Heart left ventricle (tissue), 16 donors: ENCODE measurements at regions not wholly inside any gene's neighbourhood (a gene's known extent, or its start where the extent isn't known, plus 50 kb on each side); places are given as distances from the start of the nearest gene placed in this dataset.

ENCODE experiments used
- ATAC-seq, 4 donors: fragments of 200-7000 bp; cut with Tn5 transposase; one replicate each; pipeline ENCODE4 v1.9.1; 2020 to 2022; ENCODE audit warnings: moderate library complexity in 4 of 4, mild to moderate bottlenecking in 3 of 4, moderate number of reproducible peaks in 1 of 4
- DNase-seq, 5 donors: peaks; one replicate each; pipeline ENCODE4 v3.0.0-alpha.2; 2020
- H3K27ac ChIP-seq, 12 donors: fragments of 200-600 bp; sonication (generic) in 4 of 12; one replicate each; pipeline versions ENCODE4 v1.5.0 to v1.8.0; 2016 to 2022; ENCODE audit warnings: mild to moderate bottlenecking in 2 of 12
- H3K27me3 ChIP-seq, 9 donors: fragments of 200-600 bp; sonication (generic) in 2 of 9; one replicate each; pipeline versions ENCODE4 v1.5.1 to v1.8.0; 2016 to 2022; ENCODE audit warnings: mild to moderate bottlenecking in 3 of 9
- H3K36me3 ChIP-seq, 9 donors: fragments of 200-600 bp; sonication (generic) in 2 of 9; one replicate each; pipeline versions ENCODE4 v1.5.0 to v1.8.0; 2018 to 2022; ENCODE audit warnings: mild to moderate bottlenecking in 2 of 9
- H3K4me1 ChIP-seq, 12 donors: fragments of 200-600 bp; sonication (generic) in 4 of 12; one replicate each; pipeline versions ENCODE4 v1.5.0 to v1.8.0; 2016 to 2022; ENCODE audit warnings: mild to moderate bottlenecking in 3 of 12
- H3K4me3 ChIP-seq, 12 donors: fragments of 200-600 bp; sonication (generic) in 4 of 12; one replicate each; pipeline versions ENCODE4 v1.5.0 to v1.8.0; 2017 to 2022; ENCODE audit warnings: mild to moderate bottlenecking in 9 of 12, moderate library complexity in 4 of 12
- H3K9me3 ChIP-seq, 12 donors: fragments of 200-600 bp; sonication (generic) in 4 of 12; one replicate each; pipeline versions ENCODE4 v1.5.0 to v1.8.0; 2016 to 2022; ENCODE audit warnings: mild to moderate bottlenecking in 1 of 12
- POLR2A ChIP-seq, 2 donors: fragments of 450-650 bp; IDR thresholded peaks; one replicate each; pipeline ENCODE4 v1.6.1; 2017; ENCODE audit warnings: antibody characterized with exemption in 2 of 2, mild to moderate bottlenecking in 2 of 2, moderate library complexity in 2 of 2
- WGBS, 4 donors: extraction: QIAGEN DNeasy Blood & Tissue Kit in 2 of 4; methylation state at CpG; one replicate each; pipeline versions ENCODE4 v1.1.5 to v1.1.7; 2013 to 2018; 5-methylcytosine and 5-hydroxymethylcytosine counted together
- intact Hi-C, 10 donors: fragments of 100-400 bp; cut with DNase I; formaldehyde crosslinking; loops; one replicate each; pipeline versions ENCODE4 v1.11.1 to v1.14.2; 2022
- TF ChIP-seq, protein P1 (sequence below), 12 donors: fragments of 200-600 bp; sonication (generic) in 4 of 12; IDR thresholded peaks; one replicate each; pipeline versions ENCODE4 v1.5.0 to v1.8.0; 2018 to 2022; ENCODE audit warnings: antibody characterized with exemption in 12 of 12, mild to moderate bottlenecking in 5 of 12
- donor health status: ischemic (EF 13 %, LVEDD 7.1; RV severe dilation, severe dysfunction).
- donor health status: healthy with polysubstance abuse.
- donor health status: DM: no; HTN: yes; CAD: no.
- donor health status: DM: no; HTN: no; CAD: no.
- donor health status: ischemic (EF 25% LVEDD 6.9; RV normal size, moderate dysfunction).
- donor health status: ischemic (EF 25% LVEDD 5.7; RV mildly dilated, moderate dysfunction).
- donor health status: healthy.
- donor health status: DM: yes; HTN: yes; CAD: no.
- donor health status: ischemic (EF 35%, LVEDD 5.7; RV mildly dilated, moderate dysfunction).
- donor health status: nonischemic (EF 11% LVEDD 7.7; RV severe dilation, severe dysfunction).
- donor health status: DM: yes; HTN: yes; CAD: no.
- donor health status: PGD.
- donor health status: ischemic (EF 29% LVEDD 5.4; RV normal size, mild dysfunction).
- donor health status: nonischemic (EF 23%, LVEDD 6.1; RV moderate dilation, normal function).

DNA sequence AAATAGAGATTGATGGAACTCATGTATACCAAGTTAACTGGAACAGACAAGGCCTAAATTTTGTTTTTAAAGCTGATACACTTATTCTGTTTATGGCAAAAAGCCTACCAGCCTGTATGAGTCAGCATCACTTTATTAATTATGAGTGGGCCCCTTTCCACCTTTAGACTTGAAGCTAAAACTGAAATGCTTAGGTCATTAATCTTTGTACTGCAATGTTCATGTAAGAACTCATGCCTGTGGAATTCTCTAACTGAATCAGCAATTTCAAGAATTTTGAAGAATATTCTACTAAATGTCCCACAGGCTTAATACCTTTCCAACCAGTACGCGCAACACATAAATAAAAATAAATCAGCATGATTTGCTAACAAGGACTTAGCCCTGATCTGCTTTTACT, 140.2 kb upstream of the PHACTR1 start:
- no peak for ATAC-seq
- Histone ChIP-seq H3K27ac (no peak overlapping the region), H3K4me1 (peaks cover 0 to 14% (median 3%) of the 10 kb centered on the region in 12 donors), H3K9me3 (no peaks in the 10 kb centered on the region), H3K4me3 (no peak overlapping the region), H3K36me3 (no peaks in the 10 kb centered on the region), H3K27me3 (no peaks in the 10 kb centered on the region)
- TF ChIP-seq POLR2A (IDR thresholded peaks at IDR 0.05), result no peak
- TF ChIP-seq, protein P1, sequence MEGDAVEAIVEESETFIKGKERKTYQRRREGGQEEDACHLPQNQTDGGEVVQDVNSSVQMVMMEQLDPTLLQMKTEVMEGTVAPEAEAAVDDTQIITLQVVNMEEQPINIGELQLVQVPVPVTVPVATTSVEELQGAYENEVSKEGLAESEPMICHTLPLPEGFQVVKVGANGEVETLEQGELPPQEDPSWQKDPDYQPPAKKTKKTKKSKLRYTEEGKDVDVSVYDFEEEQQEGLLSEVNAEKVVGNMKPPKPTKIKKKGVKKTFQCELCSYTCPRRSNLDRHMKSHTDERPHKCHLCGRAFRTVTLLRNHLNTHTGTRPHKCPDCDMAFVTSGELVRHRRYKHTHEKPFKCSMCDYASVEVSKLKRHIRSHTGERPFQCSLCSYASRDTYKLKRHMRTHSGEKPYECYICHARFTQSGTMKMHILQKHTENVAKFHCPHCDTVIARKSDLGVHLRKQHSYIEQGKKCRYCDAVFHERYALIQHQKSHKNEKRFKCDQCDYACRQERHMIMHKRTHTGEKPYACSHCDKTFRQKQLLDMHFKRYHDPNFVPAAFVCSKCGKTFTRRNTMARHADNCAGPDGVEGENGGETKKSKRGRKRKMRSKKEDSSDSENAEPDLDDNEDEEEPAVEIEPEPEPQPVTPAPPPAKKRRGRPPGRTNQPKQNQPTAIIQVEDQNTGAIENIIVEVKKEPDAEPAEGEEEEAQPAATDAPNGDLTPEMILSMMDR (IDR thresholded peaks at IDR 0.05), result no peak
- intact Hi-C loops, result loop anchor here in 1 of 10 donors (10.0 kb wide), 1 partner anchor 62 kb away; no protein-coding TSS in a partner anchor
- no peak for DNase-seq
- WGBS, 4 donors, result 96 to 99% (median 98%) methylated on average over 2 of the region's 2 CpGs

DNA sequence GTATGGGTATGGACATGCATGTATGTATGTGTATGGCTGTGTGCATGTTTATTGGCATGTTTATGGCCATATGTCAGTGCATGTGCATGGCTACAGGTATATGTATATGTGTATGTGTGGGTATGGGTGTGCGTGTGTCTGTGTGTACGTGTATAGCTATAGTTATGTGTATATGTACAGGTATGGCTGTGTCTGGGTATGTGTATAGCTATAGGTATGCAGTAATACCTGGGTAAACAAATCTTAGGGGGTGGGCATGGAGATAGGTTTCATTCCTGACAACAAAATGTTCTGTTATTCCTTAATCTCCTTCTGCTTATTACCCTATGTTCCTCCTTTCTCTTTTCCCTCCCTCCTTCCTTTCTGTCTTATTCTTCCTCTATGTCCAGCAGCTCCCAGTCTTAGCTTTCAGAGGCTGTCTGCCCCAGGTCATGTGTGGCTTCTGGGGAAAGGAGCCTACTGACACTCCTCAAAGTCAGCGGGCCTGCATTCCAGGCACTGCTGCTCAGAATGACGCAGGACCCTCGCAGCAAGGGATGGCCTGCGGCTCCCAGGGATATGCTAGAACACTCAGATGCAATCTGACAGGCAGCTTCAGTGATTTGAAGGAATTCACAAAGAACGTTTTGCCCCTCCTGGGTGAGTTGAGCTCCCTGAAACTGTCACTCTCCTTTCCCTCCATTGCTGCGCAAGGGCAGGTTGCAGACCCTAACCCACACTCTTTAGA, 139.3 kb upstream of the PHACTR1 start:
- Histone ChIP-seq H3K27ac (no peak overlapping the region), H3K4me1 (peaks cover 0 to 14% (median 3%) of the 10 kb centered on the region in 12 donors), H3K9me3 (no peaks in the 10 kb centered on the region), H3K4me3 (no peak overlapping the region), H3K36me3 (no peaks in the 10 kb centered on the region), H3K27me3 (no peaks in the 10 kb centered on the region)
- no peak for DNase-seq
- 73 to 83% (median 76%) methylated on average over 8 of the region's 8 CpGs for WGBS, 4 donors
- intact Hi-C loops, result loop anchor here in 1 of 10 donors (10.0 kb wide), 1 partner anchor 62 kb away; no protein-coding TSS in a partner anchor
- ATAC-seq, result no peak
- no peak for TF ChIP-seq POLR2A (IDR thresholded peaks at IDR 0.05)
- TF ChIP-seq, protein P1 (IDR thresholded peaks at IDR 0.05), result no peak

DNA sequence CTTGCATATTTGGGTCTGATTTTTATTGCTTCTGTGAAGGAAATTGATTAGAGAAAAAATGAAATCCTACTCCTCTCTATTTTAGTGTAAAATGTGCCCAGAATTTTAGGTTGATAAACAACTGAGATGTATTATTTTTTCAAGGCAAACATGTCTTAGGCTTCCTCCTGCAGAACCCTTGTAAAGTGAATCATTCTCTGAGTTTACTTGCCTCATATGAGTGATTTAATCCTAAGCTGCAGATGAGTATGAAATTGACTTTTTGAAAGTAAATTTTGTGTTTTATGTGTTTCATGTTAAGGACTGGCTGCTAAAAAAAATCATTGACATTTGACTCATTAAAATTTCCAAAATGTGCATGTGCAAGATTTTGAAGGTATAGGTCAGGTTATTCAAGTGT, 138.5 kb upstream of the PHACTR1 start:
- Histone ChIP-seq H3K27me3 (no peaks in the 10 kb centered on the region), H3K27ac (no peak overlapping the region), H3K4me1 (peaks cover 0 to 9% (median 2%) of the 10 kb centered on the region in 12 donors), H3K9me3 (no peaks in the 10 kb centered on the region), H3K36me3 (no peaks in the 10 kb centered on the region), H3K4me3 (no peak overlapping the region)
- DNase-seq (no peak), ATAC-seq (no peak)
- TF ChIP-seq POLR2A (IDR thresholded peaks at IDR 0.05), result no peak
- TF ChIP-seq, protein P1 (IDR thresholded peaks at IDR 0.05), result no peak
- intact Hi-C loops, result loop anchor here in 1 of 10 donors (10.0 kb wide), 1 partner anchor 63 kb away; no protein-coding TSS in a partner anchor

DNA sequence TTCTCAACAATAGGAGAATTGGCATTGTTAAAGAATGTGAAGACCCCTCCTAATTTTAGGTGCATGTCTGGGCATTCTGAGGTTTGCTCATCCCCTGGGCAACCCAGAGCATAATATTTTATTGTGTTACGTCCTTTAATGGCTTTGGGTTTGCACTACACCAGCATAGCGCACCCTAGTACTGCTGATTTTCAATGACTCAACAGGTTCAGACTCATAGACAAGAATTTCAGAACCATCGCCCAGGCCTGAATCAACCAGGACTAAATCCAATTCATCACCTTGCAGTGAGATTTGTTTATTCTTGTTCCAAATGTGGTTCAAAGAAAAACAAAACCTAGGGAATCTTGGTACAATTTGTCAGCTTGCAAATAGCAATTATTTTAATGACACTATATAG, 137.8 kb upstream of the PHACTR1 start:
- DNase-seq, result no peak
- TF ChIP-seq, protein P1 (IDR thresholded peaks at IDR 0.05), result no peak
- TF ChIP-seq POLR2A (IDR thresholded peaks at IDR 0.05), result no peak
- H3K4me3 ChIP-seq, result no peak overlapping the region
- ATAC-seq, result no peak
- H3K27me3 ChIP-seq, result no peaks in the 10 kb centered on the region
- WGBS, 4 donors, result 94 to 99% (median 98%) methylated on average over 3 of the region's 3 CpGs
- no peak overlapping the region for H3K27ac ChIP-seq
- H3K36me3 ChIP-seq, result no peaks in the 10 kb centered on the region
- intact Hi-C loops, result loop anchor here in 1 of 10 donors (10.0 kb wide), 1 partner anchor 64 kb away; no protein-coding TSS in a partner anchor
- no peaks in the 10 kb centered on the region for H3K9me3 ChIP-seq
- H3K4me1 ChIP-seq, result peaks cover 0 to 5% (median 0%) of the 10 kb centered on the region in 12 donors
